H4 (cell line): ENCODE measurements at regions not wholly inside any gene's neighbourhood (a gene's known extent, or its start where the extent isn't known, plus 50 kb on each side); places are given as distances from the start of the nearest gene placed in this dataset.

ENCODE experiments used
- DNase-seq: peaks from one replicate; pipeline ENCODE4 v3.0.0-alpha.2; 2015; ENCODE audit warnings: low spot score

- peak; percentile 27 for DNase-seq
Observed at GRCh38 chr1:13922466-13923110, 222.6 kb downstream of the PRDM2 start.

- no peak for DNase-seq
Observed at GRCh38 chr1:13926556-13926955, 226.6 kb downstream of the PRDM2 start.

DNA sequence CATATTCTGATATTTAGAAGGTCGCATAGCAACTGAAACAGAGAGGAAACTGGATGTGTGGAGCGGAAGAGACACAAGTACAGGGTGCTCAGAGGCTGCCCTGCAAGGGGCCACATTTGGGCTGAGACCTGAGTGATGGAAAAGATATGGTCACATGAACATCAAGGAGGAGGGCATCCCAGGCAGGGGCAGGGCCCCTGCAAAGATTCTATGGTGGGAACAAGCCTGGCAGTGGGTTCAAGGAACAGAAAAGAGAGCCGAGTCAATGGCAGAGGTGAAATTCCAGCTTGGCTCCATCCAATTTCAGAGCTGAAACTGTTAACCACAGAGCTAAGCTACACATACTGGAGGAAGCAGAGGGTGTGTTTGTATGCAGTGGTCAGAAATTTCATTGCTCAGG lies 227.7 kb downstream of the PRDM2 start:
- DNase-seq, result no peak

GRCh38 chr1:13929313-13929712 lies 229.3 kb downstream of the PRDM2 start:
- no peak for DNase-seq

- DNase-seq, result peak; percentile 9
Observed at GRCh38 chr1:13930151-13930550, 230.2 kb downstream of the PRDM2 start.

GRCh38 chr1:13931226-13931625 lies 231.2 kb downstream of the PRDM2 start:
- no peak for DNase-seq

- DNase-seq, result no peak
Observed at GRCh38 chr1:13935336-13935735, 235.3 kb downstream of the PRDM2 start.

DNA sequence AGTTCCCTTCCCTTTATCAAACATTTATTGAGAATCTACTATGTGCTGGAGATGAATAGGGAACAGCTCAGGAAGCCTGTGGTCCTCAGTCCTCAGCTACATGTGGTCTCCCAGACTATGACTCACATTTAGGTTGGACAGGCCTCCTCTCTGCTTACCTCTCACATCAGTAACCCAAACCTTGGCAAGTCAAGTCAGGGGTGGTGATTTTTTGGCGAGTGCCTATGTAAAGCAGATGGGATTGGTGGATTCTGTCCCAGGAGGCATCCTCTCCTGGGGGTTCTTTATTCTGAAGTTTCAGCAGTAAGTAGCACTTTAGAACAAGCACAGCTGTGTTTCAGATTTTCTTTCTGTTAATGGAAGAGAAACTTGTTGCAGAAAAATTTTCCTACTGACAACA lies 241.3 kb downstream of the PRDM2 start:
- DNase-seq, result no peak

DNA sequence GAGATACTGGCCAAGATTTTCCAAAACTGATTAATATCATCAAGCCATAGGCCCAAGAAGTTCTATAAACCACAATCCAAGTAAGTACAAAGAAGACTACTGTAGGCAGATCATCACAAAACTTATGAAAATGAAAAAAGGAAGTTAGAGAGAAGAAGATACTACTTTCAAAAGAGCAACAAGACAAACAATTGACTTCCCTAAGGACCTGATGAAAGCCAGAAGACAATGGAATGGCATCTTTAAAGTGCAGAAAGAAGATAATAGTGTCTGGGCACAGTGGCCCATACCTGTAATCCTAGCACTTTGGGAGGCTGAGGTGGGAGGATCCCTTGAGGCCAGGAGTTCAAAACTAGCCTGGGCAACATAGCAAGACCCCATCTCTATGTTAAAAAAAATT lies 243.1 kb downstream of the PRDM2 start:
- DNase-seq, result no peak

DNA sequence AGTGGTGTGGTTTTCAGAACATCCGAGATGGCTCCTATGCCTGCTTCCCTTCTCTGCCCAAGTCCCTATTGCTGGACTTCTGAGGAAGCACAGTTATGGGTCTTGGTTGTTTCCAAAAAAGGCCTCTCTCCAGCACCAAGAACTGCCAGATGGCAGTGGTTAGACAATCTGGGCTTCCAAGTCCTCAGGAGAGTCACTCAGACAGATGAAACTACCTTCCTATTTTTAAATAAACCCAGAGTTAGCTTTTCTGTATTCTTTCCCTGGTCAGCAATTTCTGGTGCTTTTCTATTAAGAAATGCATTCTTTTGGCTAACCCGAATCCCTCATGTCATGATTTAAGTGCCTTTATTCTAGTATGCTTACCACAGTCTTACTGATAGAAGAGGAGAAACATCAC lies 245.9 kb downstream of the PRDM2 start:
- DNase-seq, result no peak

GRCh38 chr1:13947658-13948057 lies 247.7 kb downstream of the PRDM2 start:
- no peak for DNase-seq

GRCh38 chr1:13948396-13948795 lies 248.4 kb downstream of the PRDM2 start:
- DNase-seq, result no peak

GRCh38 chr1:13948888-13949391 lies 249.0 kb downstream of the PRDM2 start:
- no peak for DNase-seq

DNA sequence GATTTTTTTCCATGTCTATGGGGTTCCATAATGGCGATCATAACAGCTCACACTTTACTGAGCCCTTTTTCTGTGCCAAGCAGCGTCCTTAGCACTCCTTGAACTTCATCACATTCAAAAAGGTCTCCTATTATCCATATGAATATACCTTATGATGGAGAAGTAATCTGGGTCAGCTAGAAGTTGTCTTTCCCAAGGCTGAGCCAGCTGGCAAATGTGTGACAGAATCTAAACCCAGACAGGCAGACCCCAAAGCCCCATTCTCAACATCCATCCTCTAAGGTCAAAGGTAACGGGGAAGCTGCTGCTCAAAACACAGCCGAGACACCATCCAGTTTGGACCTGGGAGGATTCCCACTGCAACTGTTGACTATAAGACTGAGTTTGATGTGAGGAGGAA lies 249.6 kb downstream of the PRDM2 start:
- no peak for DNase-seq

DNA sequence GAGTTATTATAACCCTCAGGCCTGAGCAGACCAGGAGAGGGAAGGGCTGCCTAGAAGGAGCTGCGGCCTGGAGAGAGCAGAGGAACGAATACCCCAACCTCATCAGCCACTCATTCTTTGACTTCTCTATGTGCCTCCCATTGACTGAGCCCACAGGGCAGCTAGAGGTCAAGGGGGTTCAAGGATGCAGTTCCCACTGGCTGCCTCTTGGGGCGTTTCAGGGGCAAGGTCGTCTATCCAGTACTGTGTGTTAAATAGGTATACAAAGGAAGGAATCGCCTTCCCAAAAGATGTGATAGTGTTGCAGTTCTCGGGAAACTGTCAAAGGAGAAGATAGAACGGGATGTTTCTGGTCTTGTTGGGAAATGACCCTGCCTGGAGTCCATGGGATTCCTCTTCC lies 250.6 kb downstream of the PRDM2 start:
- no peak for DNase-seq

- DNase-seq, result no peak
Observed at GRCh38 chr1:13951793-13952751, 252.1 kb downstream of the PRDM2 start.

GRCh38 chr1:13952985-13953384 lies 253.0 kb downstream of the PRDM2 start:
- no peak for DNase-seq

DNA sequence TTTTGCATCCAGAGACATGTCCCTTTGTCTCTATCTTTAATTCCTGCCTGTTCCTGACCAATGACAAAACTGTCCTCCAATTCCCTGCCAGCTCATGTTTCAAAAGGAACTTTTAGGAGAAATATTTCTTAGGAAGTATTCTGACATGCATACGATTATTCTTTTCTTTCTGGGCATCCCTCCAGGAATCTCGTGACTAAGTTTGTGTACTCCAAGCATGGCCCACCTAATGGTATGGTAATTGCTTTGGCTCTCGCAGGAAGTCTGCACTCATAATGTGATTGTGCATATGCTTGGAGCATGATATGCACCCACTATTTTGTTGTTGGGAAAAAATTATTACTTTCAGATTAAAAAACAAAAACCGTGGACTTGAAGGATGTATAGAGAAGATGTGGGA lies 256.4 kb downstream of the PRDM2 start:
- DNase-seq, result peak; percentile 18

GRCh38 chr1:13960375-13960987 lies 260.5 kb downstream of the PRDM2 start:
- peak; percentile 43 for DNase-seq

DNA sequence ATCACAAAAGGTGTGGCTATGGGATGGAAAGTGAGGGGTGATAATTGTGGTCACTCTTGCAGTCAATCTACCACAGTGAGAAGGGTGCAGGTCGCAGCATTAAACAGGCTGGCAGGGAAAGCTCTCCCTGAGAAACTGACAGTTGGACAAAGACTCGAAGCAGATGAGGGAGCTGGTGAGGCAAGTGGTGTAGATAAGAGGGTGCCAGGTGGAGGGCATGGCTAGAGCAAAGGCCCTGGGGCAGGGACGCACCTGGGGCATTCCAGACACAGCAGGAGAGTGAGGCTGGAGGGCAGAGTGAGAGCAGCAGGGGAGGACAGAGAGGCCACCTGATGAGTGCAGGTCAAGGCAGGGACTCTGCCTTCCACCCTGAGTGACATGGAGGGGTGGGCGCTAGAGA lies 264.8 kb downstream of the PRDM2 start:
- DNase-seq, result no peak

DNA sequence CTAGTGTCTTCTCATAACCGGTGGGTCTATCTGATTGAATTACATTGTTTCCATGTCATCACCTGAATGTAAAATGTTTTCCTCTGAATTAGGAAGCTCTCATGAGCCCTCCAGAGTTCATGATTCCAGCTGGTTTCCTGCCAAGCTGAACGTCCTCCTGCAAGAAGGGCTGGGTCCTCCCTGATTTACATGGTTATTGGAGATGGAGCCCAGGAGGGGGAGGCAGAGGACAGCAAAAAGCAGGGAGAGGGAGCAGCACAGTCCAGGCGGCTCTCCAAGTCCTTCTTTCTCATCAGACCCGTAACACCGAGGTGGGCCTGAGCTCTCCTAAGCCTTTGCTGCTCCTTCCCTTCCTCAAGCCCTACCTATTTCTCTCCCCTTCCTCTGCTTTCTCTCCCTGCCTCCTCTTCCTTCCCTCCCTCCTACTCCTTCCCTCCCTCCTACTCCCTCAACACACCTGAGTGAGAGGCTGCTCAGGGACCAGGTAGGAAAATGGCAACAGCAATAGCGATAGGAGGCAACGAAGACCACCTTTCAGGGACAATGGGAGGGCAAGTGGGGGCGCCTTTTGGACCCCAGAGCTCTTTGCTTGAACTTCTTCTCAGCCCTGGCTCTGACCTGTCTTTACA lies 265.9 kb downstream of the PRDM2 start:
- DNase-seq, result peak; percentile 64

GRCh38 chr1:13967707-13968106 lies 267.7 kb downstream of the PRDM2 start:
- DNase-seq, result no peak
